ENCODE measurements at regions not wholly inside any gene's neighbourhood (a gene's known extent, or its start where the extent isn't known, plus 50 kb on each side); places are given as distances from the start of the nearest gene placed in this dataset.

DNA sequence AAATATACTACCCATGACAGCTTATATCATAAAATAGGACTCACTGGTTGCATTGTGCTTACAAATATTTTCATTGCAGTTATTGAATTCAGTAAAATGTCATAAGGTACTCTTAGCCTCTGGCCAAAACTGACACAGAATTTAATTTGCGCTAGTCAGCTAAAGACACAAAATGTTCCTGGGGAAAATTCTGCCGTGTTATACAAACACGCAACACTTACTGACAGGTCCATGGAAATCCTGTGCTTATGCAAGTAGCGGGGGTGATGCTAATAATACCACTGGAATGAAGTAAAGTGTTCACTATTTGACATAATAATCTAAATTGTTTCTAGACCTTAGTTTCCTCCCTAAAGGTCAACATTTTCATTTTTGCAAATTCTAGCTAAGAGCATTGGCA is 354.4 kb upstream of the RSPO3 start:
- TF ChIP-seq, protein P1, sequence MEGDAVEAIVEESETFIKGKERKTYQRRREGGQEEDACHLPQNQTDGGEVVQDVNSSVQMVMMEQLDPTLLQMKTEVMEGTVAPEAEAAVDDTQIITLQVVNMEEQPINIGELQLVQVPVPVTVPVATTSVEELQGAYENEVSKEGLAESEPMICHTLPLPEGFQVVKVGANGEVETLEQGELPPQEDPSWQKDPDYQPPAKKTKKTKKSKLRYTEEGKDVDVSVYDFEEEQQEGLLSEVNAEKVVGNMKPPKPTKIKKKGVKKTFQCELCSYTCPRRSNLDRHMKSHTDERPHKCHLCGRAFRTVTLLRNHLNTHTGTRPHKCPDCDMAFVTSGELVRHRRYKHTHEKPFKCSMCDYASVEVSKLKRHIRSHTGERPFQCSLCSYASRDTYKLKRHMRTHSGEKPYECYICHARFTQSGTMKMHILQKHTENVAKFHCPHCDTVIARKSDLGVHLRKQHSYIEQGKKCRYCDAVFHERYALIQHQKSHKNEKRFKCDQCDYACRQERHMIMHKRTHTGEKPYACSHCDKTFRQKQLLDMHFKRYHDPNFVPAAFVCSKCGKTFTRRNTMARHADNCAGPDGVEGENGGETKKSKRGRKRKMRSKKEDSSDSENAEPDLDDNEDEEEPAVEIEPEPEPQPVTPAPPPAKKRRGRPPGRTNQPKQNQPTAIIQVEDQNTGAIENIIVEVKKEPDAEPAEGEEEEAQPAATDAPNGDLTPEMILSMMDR (IDR thresholded peaks at IDR 0.05), result no peak

DNA sequence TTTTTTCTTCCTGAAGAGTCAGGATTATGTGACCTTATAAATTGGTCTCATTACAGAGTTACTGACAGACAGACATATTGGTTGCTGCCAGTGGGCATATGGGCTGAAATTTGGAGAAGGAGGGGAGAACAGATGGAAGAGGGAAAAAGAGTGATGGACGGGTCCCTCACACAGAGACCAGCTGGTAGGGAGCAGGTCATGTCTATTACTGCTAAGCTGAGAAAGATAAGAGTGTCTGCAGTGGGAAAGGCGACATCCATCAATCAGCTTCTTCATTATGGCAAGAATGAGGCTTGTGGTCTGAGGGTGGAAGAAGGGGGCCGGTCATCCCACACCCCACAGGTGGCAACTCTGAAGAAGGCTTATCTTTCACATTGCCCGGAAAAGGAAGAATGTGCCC is 353.8 kb upstream of the RSPO3 start:
- TF ChIP-seq, protein P1 (IDR thresholded peaks at IDR 0.05), result no peak

DNA sequence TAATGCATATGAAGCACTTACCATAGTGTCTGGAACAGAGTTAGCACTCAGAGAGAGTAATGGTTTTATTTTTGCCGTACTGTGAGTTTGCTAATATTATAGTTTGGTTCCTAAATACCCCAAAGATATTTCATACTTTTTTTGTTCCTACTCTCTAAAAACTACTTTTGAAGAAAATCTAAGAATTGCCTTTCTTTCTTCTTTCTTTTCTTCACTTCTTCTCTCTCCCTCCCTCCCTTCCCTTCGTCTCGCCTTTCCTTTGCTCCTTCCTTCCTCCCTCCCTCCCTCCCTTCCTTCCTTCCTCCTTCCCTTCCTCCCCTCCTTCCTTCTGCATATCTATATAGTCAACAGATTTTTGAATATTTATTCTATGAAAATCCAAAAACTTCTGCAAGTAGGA is 351.7 kb upstream of the RSPO3 start:
- TF ChIP-seq, protein P1 (IDR thresholded peaks at IDR 0.05), result no peak

DNA sequence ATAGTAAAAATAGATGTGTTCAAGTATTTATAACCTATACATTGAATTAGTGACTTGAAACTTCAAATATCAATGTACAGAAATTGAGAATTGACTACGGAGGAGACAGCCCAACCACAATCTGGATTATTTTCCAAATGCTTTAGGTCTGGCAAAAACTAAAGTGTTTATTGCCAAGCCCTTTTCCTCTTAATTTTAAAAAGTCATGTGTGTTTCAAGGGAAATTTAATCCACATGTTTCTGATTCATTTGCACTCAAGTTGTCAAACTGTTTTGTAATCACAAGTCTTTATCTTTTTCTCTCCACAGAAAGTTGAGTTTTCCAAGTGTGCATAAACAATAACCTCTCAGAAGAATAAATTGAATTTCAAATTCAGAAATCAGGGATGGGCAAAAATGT is 350.8 kb upstream of the RSPO3 start:
- TF ChIP-seq, protein P1 (IDR thresholded peaks at IDR 0.05), result no peak

DNA sequence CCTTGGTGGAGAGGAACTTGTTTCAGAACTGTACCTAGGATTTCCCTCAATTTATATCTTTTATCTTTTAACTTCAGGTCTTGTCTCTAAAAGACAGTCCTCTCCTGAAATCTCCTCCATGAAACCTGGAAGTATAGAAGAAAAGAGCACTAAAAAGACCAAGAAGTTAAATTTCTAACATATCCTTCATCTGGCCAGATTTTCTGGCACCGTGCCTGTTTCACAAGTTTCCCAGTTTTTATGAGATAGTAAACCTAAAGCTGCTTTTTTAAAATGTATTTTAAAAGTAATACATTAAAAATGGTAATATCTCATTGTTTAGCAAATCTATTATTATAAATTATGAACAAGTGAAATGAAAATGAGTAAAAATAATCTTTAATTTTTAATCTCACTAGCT is 348.3 kb upstream of the RSPO3 start:
- TF ChIP-seq, protein P1 (IDR thresholded peaks at IDR 0.05), result no peak

DNA sequence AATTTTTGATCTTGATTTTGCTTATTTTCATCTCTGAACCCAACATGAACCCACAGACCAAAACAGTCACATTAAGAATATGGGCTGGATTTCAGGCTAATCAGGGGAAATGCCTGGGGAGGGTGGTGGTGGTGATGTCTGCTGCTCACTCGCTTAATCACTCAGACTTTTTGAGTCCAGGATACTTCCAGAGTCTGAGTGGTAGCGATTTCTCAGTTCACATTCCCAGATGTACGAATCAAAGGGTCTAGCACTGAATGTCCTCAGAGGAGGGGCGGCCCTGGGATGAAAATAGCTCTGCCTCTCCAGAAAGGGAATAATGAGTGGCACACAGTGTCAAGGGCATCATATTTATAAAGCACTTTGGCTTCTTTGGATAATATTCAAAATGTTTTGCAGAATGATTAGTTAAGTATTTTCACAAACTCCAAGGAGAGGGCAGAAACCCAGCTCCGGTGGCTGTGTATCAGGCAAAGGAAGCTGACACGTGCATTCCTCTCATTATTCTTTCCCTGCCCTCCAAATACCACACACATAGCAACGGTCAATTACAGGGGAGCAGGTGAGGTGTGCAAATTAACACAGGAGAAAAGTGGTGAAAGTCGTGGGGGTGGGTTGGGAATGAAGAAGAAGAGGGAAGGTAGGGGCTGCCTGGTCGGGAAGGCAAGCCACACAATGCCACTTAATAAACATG is 345.2 kb upstream of the RSPO3 start:
- TF ChIP-seq, protein P1 (IDR thresholded peaks at IDR 0.05), result no peak

DNA sequence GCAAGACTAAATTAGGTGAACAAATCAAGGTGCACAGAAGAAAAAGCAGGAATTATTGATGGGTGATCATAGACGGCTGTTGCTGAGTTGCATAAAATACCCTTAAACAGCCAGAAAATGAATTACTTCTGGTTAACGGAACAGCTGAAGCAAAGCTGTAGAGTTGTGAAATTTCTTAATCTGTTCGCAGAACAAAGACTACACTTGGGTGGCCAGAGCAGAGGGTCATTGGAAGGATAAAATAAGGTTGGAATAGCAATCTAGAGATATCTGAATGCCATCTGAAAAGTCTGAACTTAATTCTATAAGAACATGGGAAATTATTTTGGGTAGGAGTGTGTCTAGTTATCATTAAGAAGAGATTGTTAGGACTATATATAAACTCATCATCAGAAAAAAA is 339.1 kb upstream of the RSPO3 start:
- TF ChIP-seq, protein P1 (IDR thresholded peaks at IDR 0.05), result no peak

DNA sequence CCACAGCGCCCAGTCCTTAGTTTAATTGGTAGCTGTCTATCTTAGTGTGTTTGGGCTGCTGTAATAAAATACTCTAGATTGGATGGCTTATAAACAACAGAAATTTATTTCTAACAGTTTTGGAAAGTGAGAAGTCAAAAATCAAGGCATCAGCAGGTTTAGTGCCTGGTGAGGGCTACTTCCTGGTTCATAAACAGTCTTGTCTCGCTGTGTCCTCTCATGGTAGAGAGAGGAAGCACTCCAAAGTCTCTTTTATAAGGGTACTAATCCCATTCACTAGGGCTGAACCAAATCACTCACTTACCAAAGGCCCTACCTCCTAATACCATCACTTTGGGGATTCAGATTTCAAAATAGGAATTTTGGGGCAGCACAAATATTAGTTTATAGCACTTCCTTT is 336.9 kb upstream of the RSPO3 start:
- TF ChIP-seq, protein P1 (IDR thresholded peaks at IDR 0.05), result no peak

Measured in LNCAP (cell line).